Progenitor cell of endocrine pancreas (in vitro differentiated cells): ENCODE measurements at regions not wholly inside any gene's neighbourhood (a gene's known extent, or its start where the extent isn't known, plus 50 kb on each side); places are given as distances from the start of the nearest gene placed in this dataset.
"Not testable (repeated sequence)": the region's sequence is repeated elsewhere in the genome, so short reads cannot be mapped to it uniquely, and the experiment has no call there.

Source experiments
- DNase-seq: peaks from one replicate; pipeline ENCODE4 v3.0.0; 2021; ENCODE audit warnings: low spot score; ENCODE audit not compliant: unreplicated experiment
- H3K27ac Mint-ChIP-seq: 2 replicates; pipeline ENCODE4 v1.8.0; 2021; ENCODE audit warnings: mild to moderate bottlenecking, moderate library complexity, mixed read lengths
- H3K27me3 Mint-ChIP-seq: 2 replicates; pipeline ENCODE4 v1.8.0; 2021; ENCODE audit warnings: mixed read lengths
- H3K36me3 Mint-ChIP-seq: 2 replicates; pipeline ENCODE4 v1.8.0; 2022; ENCODE audit warnings: mixed read lengths; ENCODE audit not compliant: insufficient read depth
- H3K4me1 Mint-ChIP-seq: 2 replicates; pipeline ENCODE4 v1.8.0; 2021; ENCODE audit warnings: low read depth, mixed read lengths
- H3K4me3 Mint-ChIP-seq: 2 replicates; pipeline ENCODE4 v1.8.0; 2021; ENCODE audit warnings: low read depth, mild to moderate bottlenecking, moderate library complexity, mixed read lengths
- H3K9me3 Mint-ChIP-seq: 2 replicates; pipeline ENCODE4 v1.8.0; 2021; ENCODE audit warnings: low read depth, mixed read lengths
- TF ChIP-seq, protein P1 (sequence below): fragments of 200-600 bp; sonication (generic); IDR thresholded peaks from one replicate; pipeline ENCODE4 v1.5.0; 2021; ENCODE audit warnings: antibody characterized with exemption, mild to moderate bottlenecking; ENCODE audit not compliant: unreplicated experiment

DNA sequence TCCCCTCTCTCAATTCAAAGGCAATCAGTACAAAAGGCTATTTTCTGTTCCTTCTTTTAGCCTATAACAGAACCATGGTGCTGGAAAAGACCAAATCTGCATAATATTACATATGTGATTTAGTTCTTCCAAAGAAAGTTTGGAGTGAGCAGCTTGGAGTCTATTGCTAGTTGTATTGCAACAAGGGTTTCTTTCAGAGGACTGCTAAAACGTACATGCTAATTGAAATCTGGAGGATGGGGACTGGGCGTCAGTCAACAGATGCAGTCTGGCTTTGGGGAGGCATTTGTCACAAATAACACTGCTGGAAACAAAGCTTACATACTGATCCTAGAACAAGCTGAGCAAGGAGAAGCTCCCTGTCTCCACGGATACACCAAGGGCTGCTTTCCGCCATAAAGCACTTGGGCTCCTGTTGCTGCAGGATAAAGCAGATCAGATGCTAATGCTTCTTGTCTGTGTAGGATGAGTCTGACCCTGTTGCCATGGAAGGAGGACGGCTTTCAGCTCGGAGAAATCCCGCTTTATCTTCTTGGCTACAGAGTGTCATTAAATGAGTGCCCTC is 883.5 kb downstream of the SORCS1 start:
- no peak overlapping the region for H3K27ac Mint-ChIP-seq
- no peaks in the 10 kb centered on the region for H3K36me3 Mint-ChIP-seq
- DNase-seq, result no peak
- H3K4me3 Mint-ChIP-seq, result no peak overlapping the region
- peaks cover 5% of the 10 kb centered on the region for H3K9me3 Mint-ChIP-seq
- no peaks in the 10 kb centered on the region for H3K4me1 Mint-ChIP-seq
- no peaks in the 10 kb centered on the region for H3K27me3 Mint-ChIP-seq
- TF ChIP-seq, protein P1, sequence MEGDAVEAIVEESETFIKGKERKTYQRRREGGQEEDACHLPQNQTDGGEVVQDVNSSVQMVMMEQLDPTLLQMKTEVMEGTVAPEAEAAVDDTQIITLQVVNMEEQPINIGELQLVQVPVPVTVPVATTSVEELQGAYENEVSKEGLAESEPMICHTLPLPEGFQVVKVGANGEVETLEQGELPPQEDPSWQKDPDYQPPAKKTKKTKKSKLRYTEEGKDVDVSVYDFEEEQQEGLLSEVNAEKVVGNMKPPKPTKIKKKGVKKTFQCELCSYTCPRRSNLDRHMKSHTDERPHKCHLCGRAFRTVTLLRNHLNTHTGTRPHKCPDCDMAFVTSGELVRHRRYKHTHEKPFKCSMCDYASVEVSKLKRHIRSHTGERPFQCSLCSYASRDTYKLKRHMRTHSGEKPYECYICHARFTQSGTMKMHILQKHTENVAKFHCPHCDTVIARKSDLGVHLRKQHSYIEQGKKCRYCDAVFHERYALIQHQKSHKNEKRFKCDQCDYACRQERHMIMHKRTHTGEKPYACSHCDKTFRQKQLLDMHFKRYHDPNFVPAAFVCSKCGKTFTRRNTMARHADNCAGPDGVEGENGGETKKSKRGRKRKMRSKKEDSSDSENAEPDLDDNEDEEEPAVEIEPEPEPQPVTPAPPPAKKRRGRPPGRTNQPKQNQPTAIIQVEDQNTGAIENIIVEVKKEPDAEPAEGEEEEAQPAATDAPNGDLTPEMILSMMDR, result no peak

DNA sequence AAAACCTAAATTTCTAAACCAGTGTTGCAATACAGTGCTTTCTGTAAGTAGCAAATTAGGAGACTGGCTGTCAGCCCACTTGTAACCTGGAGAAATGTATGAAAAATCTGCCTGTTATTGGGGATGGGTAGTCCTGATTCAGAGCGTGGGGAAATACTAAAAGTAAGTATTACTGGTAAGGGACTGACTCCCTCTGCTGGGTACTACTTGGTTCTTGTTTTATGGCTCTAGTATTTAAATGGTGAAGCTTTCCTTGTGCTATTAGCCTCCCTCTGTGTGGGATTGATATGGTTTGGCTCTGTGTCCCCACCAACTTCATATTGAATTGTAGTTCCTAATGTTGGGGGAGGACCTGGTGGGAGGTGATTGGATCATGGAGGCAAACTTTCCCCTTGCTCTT is 886.1 kb downstream of the SORCS1 start:
- Mint-ChIP-seq H3K27ac (no peak overlapping the region), H3K4me1 (no peaks in the 10 kb centered on the region), H3K36me3 (no peaks in the 10 kb centered on the region), H3K9me3 (peaks cover 5% of the 10 kb centered on the region), H3K27me3 (no peaks in the 10 kb centered on the region), H3K4me3 (no peak overlapping the region)
- no peak for DNase-seq
- TF ChIP-seq, protein P1, result peak; percentile 33

DNA sequence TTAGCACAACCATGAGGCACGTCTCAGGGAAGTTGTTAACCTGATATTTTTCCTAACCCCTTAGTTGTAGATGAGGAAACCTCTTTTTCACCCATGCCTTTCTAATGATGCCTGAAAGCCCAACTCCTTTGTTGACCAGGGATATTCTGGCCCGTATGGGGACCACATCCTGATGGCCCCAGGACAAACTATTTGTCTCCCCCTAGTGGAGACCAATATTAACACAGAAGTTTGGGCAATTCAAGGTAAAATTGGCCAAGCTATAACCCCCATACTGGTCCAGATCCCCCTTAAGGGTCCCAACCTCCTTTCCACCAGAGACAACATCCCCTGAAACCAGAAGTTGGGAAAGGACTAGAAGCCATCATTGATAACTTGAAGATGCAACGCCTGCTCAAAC is 893.3 kb downstream of the SORCS1 start:
- Mint-ChIP-seq H3K36me3 (no peaks in the 10 kb centered on the region), H3K9me3 (no peaks in the 10 kb centered on the region), H3K27me3 (no peaks in the 10 kb centered on the region), H3K27ac (no peak overlapping the region), H3K4me3 (no peak overlapping the region), H3K4me1 (no peaks in the 10 kb centered on the region)
- TF ChIP-seq, protein P1, result no peak
- no peak for DNase-seq

DNA sequence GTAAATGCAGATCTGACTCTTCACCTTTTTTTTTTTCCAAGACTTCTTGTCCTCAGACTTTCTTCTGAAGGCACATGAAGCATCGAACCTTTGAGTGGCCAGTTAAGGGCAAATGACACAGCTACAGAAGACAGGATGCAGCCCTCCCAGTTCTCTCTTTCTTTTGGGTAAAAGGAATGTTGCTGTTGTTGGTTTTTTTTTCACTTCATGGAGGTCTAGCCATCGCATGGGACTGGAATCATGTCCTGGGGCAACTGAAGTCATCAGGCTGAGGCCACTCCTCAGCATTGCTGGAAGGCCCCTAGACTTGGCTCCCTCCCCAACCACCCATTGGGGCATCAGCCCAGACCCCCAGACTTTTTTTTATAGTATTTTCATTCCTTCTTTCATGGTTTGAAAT is 896.5 kb downstream of the SORCS1 start:
- Mint-ChIP-seq H3K36me3 (no peaks in the 10 kb centered on the region), H3K27me3 (no peaks in the 10 kb centered on the region), H3K4me3 (no peak overlapping the region), H3K4me1 (no peaks in the 10 kb centered on the region), H3K27ac (no peak overlapping the region), H3K9me3 (no peaks in the 10 kb centered on the region)
- DNase-seq, result no peak
- TF ChIP-seq, protein P1, result no peak

DNA sequence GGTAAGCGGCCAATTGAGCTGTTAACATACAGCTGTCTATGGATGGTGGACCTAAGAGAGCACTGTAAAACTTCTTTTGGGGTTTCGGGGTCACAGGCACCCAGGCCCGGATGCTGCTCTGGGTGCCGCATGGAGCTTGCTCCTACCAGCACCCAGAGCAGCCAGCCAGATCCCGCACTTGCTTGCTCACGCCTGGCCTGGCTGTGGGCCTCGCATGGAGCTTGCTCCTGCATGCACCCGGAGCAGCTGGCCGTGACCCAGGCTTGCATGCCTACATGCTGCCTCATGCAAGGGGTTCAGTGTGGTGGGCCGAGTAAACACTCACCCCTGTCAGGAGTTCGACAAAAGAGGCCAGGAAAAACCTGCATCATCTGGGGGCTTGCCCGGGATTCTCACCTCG is 896.9 kb downstream of the SORCS1 start:
- Mint-ChIP-seq H3K27ac (no peak overlapping the region), H3K9me3 (no peaks in the 10 kb centered on the region), H3K27me3 (no peaks in the 10 kb centered on the region), H3K36me3 (no peaks in the 10 kb centered on the region), H3K4me1 (no peaks in the 10 kb centered on the region), H3K4me3 (no peak overlapping the region)
- no peak for DNase-seq
- TF ChIP-seq, protein P1, result no peak

DNA sequence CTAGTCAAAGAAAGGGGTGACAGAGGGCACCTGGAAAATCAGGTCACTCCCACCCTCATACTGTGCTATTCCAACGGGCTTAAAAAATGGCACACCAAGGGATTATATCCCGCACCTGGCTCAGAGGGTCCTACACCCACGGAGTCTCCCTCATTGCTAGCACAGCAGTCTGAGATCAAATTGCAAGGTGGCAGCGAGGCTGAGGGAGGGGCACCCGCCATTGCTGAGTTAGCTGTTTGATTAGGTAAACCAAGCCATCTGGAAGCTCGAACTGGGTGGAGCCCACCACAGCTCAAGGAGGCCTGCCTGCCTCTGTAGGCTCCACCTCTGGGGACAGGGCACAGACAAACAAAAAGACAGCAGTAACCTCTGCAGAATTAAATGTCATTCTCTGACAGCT is 907.1 kb downstream of the SORCS1 start:
- not testable (repeated sequence) for H3K36me3 Mint-ChIP-seq, H3K9me3 Mint-ChIP-seq, H3K4me1 Mint-ChIP-seq, DNase-seq, H3K27me3 Mint-ChIP-seq, H3K27ac Mint-ChIP-seq, H3K4me3 Mint-ChIP-seq
